ENCODE measurements at regions not wholly inside any gene's neighbourhood (a gene's known extent, or its start where the extent isn't known, plus 50 kb on each side); places are given as distances from the start of the nearest gene placed in this dataset.

GRCh38 chr11:11173316-11174025, 179.6 kb downstream of the CSNK2A3 start:
- DNase-seq = no peak

GRCh38 chr11:11171854-11172253, 181.2 kb downstream of the CSNK2A3 start:
- DNase-seq = no peak

- no peak for DNase-seq
Measured at GRCh38 chr11:11171285-11171684, 181.8 kb downstream of the CSNK2A3 start.

GRCh38 chr11:11170352-11171084, 182.5 kb downstream of the CSNK2A3 start:
- DNase-seq = no peak

GRCh38 chr11:11169715-11170351, 183.2 kb downstream of the CSNK2A3 start:
- DNase-seq = no peak

GRCh38 chr11:11167806-11168205, 185.2 kb downstream of the CSNK2A3 start:
- no peak for DNase-seq

GRCh38 chr11:11164334-11164690, 188.7 kb downstream of the CSNK2A3 start:
- no peak for DNase-seq

GRCh38 chr11:11163669-11164333, 189.2 kb downstream of the CSNK2A3 start:
- DNase-seq = no peak

- no peak for DNase-seq
Measured at GRCh38 chr11:11163236-11163635, 189.8 kb downstream of the CSNK2A3 start.

- DNase-seq = no peak
Measured at GRCh38 chr11:11157185-11157584, 195.9 kb downstream of the CSNK2A3 start.

GRCh38 chr11:11155962-11156815, 196.9 kb downstream of the CSNK2A3 start:
- DNase-seq = no peak

- no peak for DNase-seq
Measured at GRCh38 chr11:11152877-11153276, 200.2 kb downstream of the CSNK2A3 start.

GRCh38 chr11:11149671-11150459, 203.2 kb downstream of the CSNK2A3 start:
- no peak for DNase-seq

- DNase-seq = no peak
Measured at GRCh38 chr11:11148596-11148995, 204.5 kb downstream of the CSNK2A3 start.

- no peak for DNase-seq
Measured at GRCh38 chr11:11148104-11148509, 204.9 kb downstream of the CSNK2A3 start.

GRCh38 chr11:11146830-11147229, 206.2 kb downstream of the CSNK2A3 start:
- DNase-seq = no peak

GRCh38 chr11:11143849-11144248, 209.2 kb downstream of the CSNK2A3 start:
- DNase-seq = no peak

- no peak for DNase-seq
Measured at GRCh38 chr11:11142430-11142829, 210.6 kb downstream of the CSNK2A3 start.

- DNase-seq = no peak
Measured at GRCh38 chr11:11141065-11141464, 212.0 kb downstream of the CSNK2A3 start.

- DNase-seq = no peak
Measured at GRCh38 chr11:11140510-11140909, 212.5 kb downstream of the CSNK2A3 start.

- no peak for DNase-seq
Measured at GRCh38 chr11:11137339-11137738, 215.7 kb downstream of the CSNK2A3 start.

Data from left kidney (tissue), 1 donor.